ENCODE measurements at regions not wholly inside any gene's neighbourhood (a gene's known extent, or its start where the extent isn't known, plus 50 kb on each side); places are given as distances from the start of the nearest gene placed in this dataset.
"Not testable (repeated sequence)": the region's sequence is repeated elsewhere in the genome, so short reads cannot be mapped to it uniquely, and the experiment has no call there.

- no peak for DNase-seq (ENCODE audit: low read depth, low spot score)
These were observed 91.2 kb downstream of the RCHY1 start for GRCh38 chr4:75422998-75423397.

DNA sequence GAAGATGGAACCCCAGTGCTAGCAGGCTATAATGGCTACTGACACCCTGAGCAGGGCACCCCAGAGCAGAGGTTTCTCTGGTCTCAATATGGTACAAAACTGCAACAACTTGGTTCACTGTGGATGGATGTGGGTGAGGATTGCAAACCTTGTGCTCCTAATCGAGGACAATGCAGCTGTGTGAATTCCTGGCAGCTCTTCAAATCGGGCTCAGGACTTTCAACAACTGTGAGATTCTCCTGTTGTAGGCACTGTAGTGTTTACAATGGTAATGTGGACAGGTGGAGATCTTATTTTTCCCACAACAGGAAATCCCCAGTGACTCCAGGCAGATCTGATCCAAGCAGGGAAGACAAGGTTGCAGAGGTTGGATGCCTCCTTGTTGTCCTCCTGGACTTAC is 101.5 kb downstream of the RCHY1 start:
- DNase-seq (ENCODE audit: low read depth, low spot score) = no peak

GRCh38 chr4:75398501-75398900 is 115.7 kb downstream of the RCHY1 start:
- DNase-seq (ENCODE audit: low read depth, low spot score) = no peak

GRCh38 chr4:75391489-75392166 is 122.6 kb downstream of the RCHY1 start:
- DNase-seq (ENCODE audit: low read depth, low spot score) = no peak

DNA sequence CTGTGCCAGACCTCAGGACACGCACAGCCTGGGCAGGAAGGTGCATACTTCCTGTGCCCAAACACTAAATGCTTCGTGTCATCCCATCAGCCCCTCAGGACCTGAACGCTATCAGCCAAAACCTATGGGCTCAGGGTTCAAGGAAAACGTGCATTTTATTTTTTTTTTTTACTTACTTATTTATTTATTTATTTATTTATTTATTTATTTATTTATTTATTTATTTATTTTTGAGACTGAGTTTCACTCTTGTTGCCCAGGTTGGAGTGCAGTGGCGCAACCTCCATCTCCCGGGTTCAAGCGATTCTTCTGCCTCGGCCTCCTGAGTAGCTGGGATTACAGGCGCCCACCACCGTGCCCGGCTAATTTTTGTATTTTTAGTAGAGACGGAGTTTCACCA is 127.8 kb downstream of the RCHY1 start:
- not testable (repeated sequence) for DNase-seq (ENCODE audit: low read depth, low spot score)

- no peak for DNase-seq (ENCODE audit: low read depth, low spot score)
These were observed 129.1 kb downstream of the RCHY1 start for GRCh38 chr4:75385106-75385505.

DNA sequence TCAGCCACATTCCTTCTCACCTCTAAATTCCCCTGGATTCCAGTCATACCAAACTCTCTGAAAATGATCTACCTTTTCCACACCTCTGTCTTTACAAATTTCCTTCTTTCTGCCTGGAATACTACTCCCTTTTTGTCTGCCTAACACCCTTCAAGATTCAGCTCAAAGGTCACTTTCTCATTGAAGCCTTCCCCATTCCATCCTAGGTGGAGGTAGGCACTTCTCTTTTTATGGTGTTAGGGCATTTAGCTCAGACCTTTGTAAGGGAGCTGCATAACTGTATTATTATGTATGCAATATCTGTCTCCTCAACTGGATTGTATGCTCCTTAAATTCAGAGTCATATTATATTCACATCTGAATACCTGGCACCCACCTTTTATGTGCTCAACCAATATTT is 137.7 kb downstream of the RCHY1 start:
- DNase-seq (ENCODE audit: low read depth, low spot score) = no peak

- DNase-seq (ENCODE audit: low read depth, low spot score) = no peak
These were observed 142.3 kb downstream of the RCHY1 start for GRCh38 chr4:75371915-75372314.

DNA sequence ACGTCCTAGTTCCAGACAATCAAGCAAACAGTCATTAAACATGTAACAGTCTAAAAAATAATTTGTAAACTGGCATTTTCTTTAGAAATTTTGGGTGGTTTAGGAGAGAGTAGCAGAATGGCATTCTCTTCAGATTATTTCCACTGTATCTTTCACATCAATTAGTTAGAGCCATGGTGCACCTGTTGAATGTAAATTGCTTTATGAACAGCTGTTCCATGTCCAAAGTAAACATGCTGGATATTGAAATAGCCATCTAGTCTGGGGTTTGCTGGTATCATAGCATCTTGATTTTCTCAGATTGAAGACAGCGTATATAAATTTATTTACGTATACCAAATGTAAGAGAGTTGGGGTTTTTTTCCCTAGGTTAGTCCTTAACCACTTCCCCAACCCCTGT is 143.6 kb downstream of the RCHY1 start:
- no peak for DNase-seq (ENCODE audit: low read depth, low spot score)

- no peak for DNase-seq (ENCODE audit: low read depth, low spot score)
These were observed 168.8 kb downstream of the RCHY1 start for GRCh38 chr4:75345423-75345822.

GRCh38 chr4:75344915-75345314 is 169.3 kb downstream of the RCHY1 start:
- no peak for DNase-seq (ENCODE audit: low read depth, low spot score)

- no peak for DNase-seq (ENCODE audit: low read depth, low spot score)
These were observed 170.9 kb downstream of the RCHY1 start for GRCh38 chr4:75343333-75343732.

- DNase-seq (ENCODE audit: low read depth, low spot score) = no peak
These were observed 173.6 kb downstream of the RCHY1 start for GRCh38 chr4:75340561-75340960.

GRCh38 chr4:75338352-75338880 is 175.8 kb downstream of the RCHY1 start:
- no peak for DNase-seq (ENCODE audit: low read depth, low spot score)

GRCh38 chr4:75327804-75328512 is 186.2 kb downstream of the RCHY1 start:
- no peak for DNase-seq (ENCODE audit: low read depth, low spot score)

DNA sequence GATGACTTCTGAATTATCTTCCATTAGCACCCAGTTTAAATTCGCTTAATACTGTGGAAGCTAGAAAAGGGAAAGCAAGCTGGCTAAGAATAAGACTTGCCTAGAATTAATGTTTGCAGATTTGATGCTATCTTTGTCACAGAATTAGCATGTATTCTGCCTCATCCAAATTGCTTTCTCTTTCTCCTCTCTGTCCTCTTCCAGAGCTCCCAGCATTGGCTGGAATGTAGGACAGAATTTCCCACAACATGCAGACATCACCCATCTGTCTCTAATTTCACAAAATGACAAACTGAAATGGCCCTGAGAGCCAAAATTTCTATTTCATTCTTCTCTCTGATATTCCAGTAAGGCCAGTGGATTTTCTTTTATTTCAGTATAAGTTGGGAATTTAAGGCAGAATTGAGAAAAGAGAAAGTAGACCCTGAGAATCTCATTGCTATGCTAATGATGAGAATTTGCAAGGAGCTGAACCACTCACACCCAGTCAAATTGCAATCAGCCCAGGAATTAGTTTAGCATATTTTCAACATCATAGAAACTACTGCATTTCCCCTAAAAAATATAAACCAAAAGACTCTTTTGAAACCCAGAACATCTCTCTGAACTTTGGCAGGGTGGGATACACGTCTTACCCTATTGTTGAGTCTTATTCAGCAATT is 188.8 kb downstream of the RCHY1 start:
- no peak for DNase-seq (ENCODE audit: low read depth, low spot score)

GRCh38 chr4:75321484-75321883 is 192.7 kb downstream of the RCHY1 start:
- no peak for DNase-seq (ENCODE audit: low read depth, low spot score)

GRCh38 chr4:75317641-75318040 is 196.6 kb downstream of the RCHY1 start:
- DNase-seq (ENCODE audit: low read depth, low spot score) = not testable (repeated sequence)

DNA sequence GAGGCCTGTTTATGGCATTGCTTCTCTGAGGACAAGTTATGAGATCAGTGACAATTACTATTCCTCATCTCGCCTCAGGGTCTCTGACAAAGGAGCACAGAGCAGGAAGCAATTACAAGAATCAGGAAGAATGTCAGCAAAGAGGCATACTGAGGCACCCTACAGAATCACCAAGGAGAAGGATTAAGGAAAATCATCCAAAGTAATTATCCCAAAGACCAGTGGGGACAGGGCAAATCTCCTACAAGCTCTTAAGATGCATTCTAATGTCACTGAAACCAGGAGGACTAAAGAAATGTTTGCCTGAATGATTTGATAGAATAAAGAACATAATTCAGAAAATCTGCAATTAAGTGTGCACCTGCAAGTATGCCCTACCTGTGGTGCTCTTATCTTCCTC is 206.2 kb downstream of the RCHY1 start:
- DNase-seq (ENCODE audit: low read depth, low spot score) = no peak

DNA sequence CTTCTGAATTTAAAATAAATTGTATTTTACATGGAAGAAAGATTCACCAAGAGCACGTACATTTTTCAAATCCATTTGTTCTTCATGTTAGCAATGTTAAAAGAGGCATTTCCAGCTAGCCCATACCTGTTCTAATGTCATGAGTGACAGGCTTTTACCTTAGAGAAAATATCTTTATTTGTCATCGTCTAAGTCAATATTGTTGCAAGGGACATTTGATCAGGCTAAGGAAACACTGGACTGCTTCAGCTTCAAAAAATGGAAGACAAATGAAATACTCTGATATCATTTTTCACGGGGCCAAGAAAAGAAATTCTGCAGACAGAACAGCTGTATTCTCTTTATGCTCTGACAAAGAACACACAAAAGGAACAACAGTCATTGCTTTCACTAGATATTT is 207.7 kb downstream of the RCHY1 start:
- no peak for DNase-seq (ENCODE audit: low read depth, low spot score)

- DNase-seq (ENCODE audit: low read depth, low spot score) = no peak
These were observed 211.6 kb downstream of the RCHY1 start for GRCh38 chr4:75302648-75303047.

- peak; percentile 54 for DNase-seq (ENCODE audit: low read depth, low spot score)
These were observed 224.2 kb downstream of the RCHY1 start for GRCh38 chr4:75289914-75290582.

Measured in iPS DF 19.7 (cell line).